SK-N-MC (cell line): ENCODE measurements at regions not wholly inside any gene's neighbourhood (a gene's known extent, or its start where the extent isn't known, plus 50 kb on each side); places are given as distances from the start of the nearest gene placed in this dataset.

ENCODE experiments used
- FOXP2 ChIP-seq: optimal IDR thresholded peaks from 2 replicates; pipeline ENCODE3; 2011; ENCODE audit warnings: mild to moderate bottlenecking, moderate library complexity; ENCODE audit not compliant: insufficient read depth; ENCODE audit errors: extremely low read length, control extremely low read depth
- POLR2AphosphoS5 ChIP-seq: IDR thresholded peaks from 2 replicates; pipeline ENCODE4 v1.6.1; 2012; ENCODE audit warnings: mild to moderate bottlenecking, low read depth, low read length, borderline replicate concordance

GRCh38 chr2:226643946-226644282, 155.7 kb downstream of the IRS1 start:
- TF ChIP-seq FOXP2: no peak
- no peak for TF ChIP-seq POLR2AphosphoS5
